Glutamatergic neuron (in vitro differentiated cells): ENCODE measurements at regions not wholly inside any gene's neighbourhood (a gene's known extent, or its start where the extent isn't known, plus 50 kb on each side); places are given as distances from the start of the nearest gene placed in this dataset.

ENCODE experiments used
- DNase-seq: peaks from one replicate; pipeline ENCODE4 v3.0.0; 2022
- H3K27ac Mint-ChIP-seq: one replicate; pipeline ENCODE4 v1.8.0; 2020; ENCODE audit warnings: mild to moderate bottlenecking, mixed read lengths, inconsistent platforms; ENCODE audit not compliant: unreplicated experiment
- H3K27me3 Mint-ChIP-seq: one replicate; pipeline ENCODE4 v1.8.0; 2020; ENCODE audit warnings: mild to moderate bottlenecking, moderate library complexity, mixed read lengths, inconsistent platforms; ENCODE audit not compliant: unreplicated experiment
- H3K36me3 Mint-ChIP-seq: one replicate; pipeline ENCODE4 v1.8.0; 2020; ENCODE audit warnings: mild to moderate bottlenecking, mixed read lengths, inconsistent platforms; ENCODE audit not compliant: unreplicated experiment
- H3K4me1 Mint-ChIP-seq: one replicate; pipeline ENCODE4 v1.8.0; 2020; ENCODE audit warnings: mild to moderate bottlenecking, low read depth, mixed read lengths, inconsistent platforms; ENCODE audit not compliant: unreplicated experiment
- H3K4me3 Mint-ChIP-seq: one replicate; pipeline ENCODE4 v1.8.0; 2020; ENCODE audit warnings: mild to moderate bottlenecking, mixed read lengths, inconsistent platforms; ENCODE audit not compliant: unreplicated experiment
- H3K9me3 Mint-ChIP-seq: one replicate; pipeline ENCODE4 v1.8.0; 2020; ENCODE audit warnings: mild to moderate bottlenecking, moderate library complexity, mixed read lengths, inconsistent platforms; ENCODE audit not compliant: unreplicated experiment
- TF ChIP-seq, protein P1 (sequence below): fragments of 200-600 bp; sonication (generic); IDR thresholded peaks from one replicate; pipeline ENCODE4 v1.5.0; 2021; ENCODE audit not compliant: partially characterized antibody, unreplicated experiment

DNA sequence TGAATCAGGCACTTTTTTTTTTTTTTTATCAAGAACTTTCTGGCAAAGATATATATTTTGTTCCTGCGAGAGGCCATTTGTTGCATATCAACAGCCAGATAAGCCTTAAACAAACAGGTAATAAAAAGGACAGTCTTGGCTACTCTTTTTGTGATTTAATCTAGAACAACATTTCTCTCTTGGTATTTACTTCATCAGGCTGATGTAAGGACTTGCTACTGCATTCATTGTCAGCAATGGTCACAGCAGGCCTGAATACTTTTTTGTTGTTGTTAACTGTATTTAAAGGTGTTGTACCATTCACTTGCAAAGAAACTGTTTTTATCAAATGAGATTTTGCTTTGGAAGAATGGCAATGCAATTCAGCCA, 683.8 kb downstream of the IRS1 start:
- no peak for DNase-seq
- H3K27me3 Mint-ChIP-seq: no peaks in the 10 kb centered on the region

GRCh38 chr2:226115102-226115831, 684.4 kb downstream of the IRS1 start:
- H3K9me3 Mint-ChIP-seq: no peaks in the 10 kb centered on the region

More for the DNA sequence above, 683.8 kb downstream of the IRS1 start:
- Mint-ChIP-seq H3K4me3 (no peak overlapping the region), H3K36me3 (no peaks in the 10 kb centered on the region), H3K4me1 (no peaks in the 10 kb centered on the region), H3K9me3 (no peaks in the 10 kb centered on the region), H3K27ac (no peak overlapping the region)
- TF ChIP-seq, protein P1, sequence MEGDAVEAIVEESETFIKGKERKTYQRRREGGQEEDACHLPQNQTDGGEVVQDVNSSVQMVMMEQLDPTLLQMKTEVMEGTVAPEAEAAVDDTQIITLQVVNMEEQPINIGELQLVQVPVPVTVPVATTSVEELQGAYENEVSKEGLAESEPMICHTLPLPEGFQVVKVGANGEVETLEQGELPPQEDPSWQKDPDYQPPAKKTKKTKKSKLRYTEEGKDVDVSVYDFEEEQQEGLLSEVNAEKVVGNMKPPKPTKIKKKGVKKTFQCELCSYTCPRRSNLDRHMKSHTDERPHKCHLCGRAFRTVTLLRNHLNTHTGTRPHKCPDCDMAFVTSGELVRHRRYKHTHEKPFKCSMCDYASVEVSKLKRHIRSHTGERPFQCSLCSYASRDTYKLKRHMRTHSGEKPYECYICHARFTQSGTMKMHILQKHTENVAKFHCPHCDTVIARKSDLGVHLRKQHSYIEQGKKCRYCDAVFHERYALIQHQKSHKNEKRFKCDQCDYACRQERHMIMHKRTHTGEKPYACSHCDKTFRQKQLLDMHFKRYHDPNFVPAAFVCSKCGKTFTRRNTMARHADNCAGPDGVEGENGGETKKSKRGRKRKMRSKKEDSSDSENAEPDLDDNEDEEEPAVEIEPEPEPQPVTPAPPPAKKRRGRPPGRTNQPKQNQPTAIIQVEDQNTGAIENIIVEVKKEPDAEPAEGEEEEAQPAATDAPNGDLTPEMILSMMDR: no peak

DNA sequence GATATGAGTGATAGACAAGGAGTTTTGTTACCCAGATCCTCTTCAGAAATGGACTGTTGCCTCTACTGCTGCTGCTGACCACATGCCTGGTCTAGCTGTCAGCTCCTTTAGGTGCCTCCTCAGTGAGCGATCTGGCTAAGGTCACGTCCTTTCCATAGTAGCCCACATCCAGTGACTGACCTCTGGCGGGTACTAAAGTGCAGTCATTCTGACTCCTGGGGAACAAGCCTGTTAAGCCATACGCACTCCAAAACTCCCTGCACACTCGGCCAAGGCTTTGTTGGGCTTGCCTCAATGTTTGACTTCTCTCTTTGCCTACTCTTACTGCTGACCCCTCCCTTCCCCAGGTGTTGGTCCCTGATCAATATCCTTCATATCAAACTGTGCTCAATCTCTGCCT, 685.2 kb downstream of the IRS1 start:
- Mint-ChIP-seq H3K27me3 (no peaks in the 10 kb centered on the region), H3K4me3 (no peak overlapping the region), H3K9me3 (no peaks in the 10 kb centered on the region), H3K36me3 (no peaks in the 10 kb centered on the region), H3K4me1 (no peaks in the 10 kb centered on the region), H3K27ac (no peak overlapping the region)
- no peak for DNase-seq
- TF ChIP-seq, protein P1: no peak

More at GRCh38 chr2:226115102-226115831, 684.4 kb downstream of the IRS1 start:
- H3K36me3 Mint-ChIP-seq: no peaks in the 10 kb centered on the region
- no peaks in the 10 kb centered on the region for H3K27me3 Mint-ChIP-seq
- DNase-seq: no peak
- H3K4me1 Mint-ChIP-seq: no peaks in the 10 kb centered on the region
- H3K27ac Mint-ChIP-seq: no peak overlapping the region
- no peak overlapping the region for H3K4me3 Mint-ChIP-seq
- TF ChIP-seq, protein P1: no peak

GRCh38 chr2:226098861-226099745, 699.6 kb downstream of the NYAP2 start:
- Mint-ChIP-seq H3K4me3 (no peak overlapping the region), H3K36me3 (no peaks in the 10 kb centered on the region), H3K27me3 (no peaks in the 10 kb centered on the region), H3K4me1 (peaks cover 1% of the 10 kb centered on the region), H3K27ac (no peak overlapping the region), H3K9me3 (no peaks in the 10 kb centered on the region)
- TF ChIP-seq, protein P1: no peak
- DNase-seq: no peak

GRCh38 chr2:226095058-226095457, 695.5 kb downstream of the NYAP2 start:
- H3K27me3 Mint-ChIP-seq: no peaks in the 10 kb centered on the region
- H3K36me3 Mint-ChIP-seq: no peaks in the 10 kb centered on the region
- no peaks in the 10 kb centered on the region for H3K4me1 Mint-ChIP-seq
- no peak overlapping the region for H3K4me3 Mint-ChIP-seq
- TF ChIP-seq, protein P1: no peak
- no peak overlapping the region for H3K27ac Mint-ChIP-seq
- no peak for DNase-seq
- H3K9me3 Mint-ChIP-seq: no peaks in the 10 kb centered on the region
